HG03378 (cell line): ENCODE measurements at regions not wholly inside any gene's neighbourhood (a gene's known extent, or its start where the extent isn't known, plus 50 kb on each side); places are given as distances from the start of the nearest gene placed in this dataset.

Experiments used
- ATAC-seq: cut with Tn5 transposase; IDR thresholded peaks from one replicate; pipeline ENCODE4 v1.9.1; 2021; ENCODE audit warnings: mild to moderate bottlenecking, moderate library complexity; ENCODE audit not compliant: unreplicated experiment

- no peak for ATAC-seq
Observed at GRCh38 chr12:24759155-24759554, 189.7 kb downstream of the BCAT1 start.

GRCh38 chr12:24756479-24757024, 192.3 kb downstream of the BCAT1 start:
- ATAC-seq, result no peak

- ATAC-seq, result no peak
Observed at GRCh38 chr12:24754690-24755638, 193.9 kb downstream of the BCAT1 start.

- ATAC-seq, result no peak
Observed at GRCh38 chr12:24752763-24753462, 196.0 kb downstream of the BCAT1 start.

GRCh38 chr12:24751181-24751580, 197.7 kb downstream of the BCAT1 start:
- no peak for ATAC-seq

- no peak for ATAC-seq
Observed at GRCh38 chr12:24750263-24750662, 198.6 kb downstream of the BCAT1 start.

- ATAC-seq, result no peak
Observed at GRCh38 chr12:24749171-24749570, 199.7 kb downstream of the BCAT1 start.

GRCh38 chr12:24748326-24748725, 200.6 kb downstream of the BCAT1 start:
- ATAC-seq, result no peak

GRCh38 chr12:24746864-24747263, 202.0 kb downstream of the BCAT1 start:
- no peak for ATAC-seq

GRCh38 chr12:24746006-24746671, 202.8 kb downstream of the BCAT1 start:
- ATAC-seq, result no peak

GRCh38 chr12:24743941-24744793, 204.7 kb downstream of the BCAT1 start:
- no peak for ATAC-seq

GRCh38 chr12:24742378-24742777, 206.5 kb downstream of the BCAT1 start:
- peak; percentile 85 for ATAC-seq

GRCh38 chr12:24741216-24741615, 207.7 kb downstream of the BCAT1 start:
- peak; percentile 53 for ATAC-seq

GRCh38 chr12:24739106-24739779, 209.7 kb downstream of the BCAT1 start:
- ATAC-seq, result no peak

GRCh38 chr12:24738441-24738840, 210.5 kb downstream of the BCAT1 start:
- ATAC-seq, result no peak

GRCh38 chr12:24731596-24731995, 217.3 kb downstream of the BCAT1 start:
- no peak for ATAC-seq

GRCh38 chr12:24730489-24730896, 218.4 kb downstream of the BCAT1 start:
- peak; percentile 62 for ATAC-seq

GRCh38 chr12:24728826-24729225, 220.1 kb downstream of the BCAT1 start:
- no peak for ATAC-seq

- peak; percentile 44 for ATAC-seq
Observed at GRCh38 chr12:24728366-24728765, 220.5 kb downstream of the BCAT1 start.

- no peak for ATAC-seq
Observed at GRCh38 chr12:24725616-24726015, 223.3 kb downstream of the BCAT1 start.
